Thyroid gland (tissue), 4 donors: ENCODE measurements at regions not wholly inside any gene's neighbourhood (a gene's known extent, or its start where the extent isn't known, plus 50 kb on each side); places are given as distances from the start of the nearest gene placed in this dataset.

Source experiments
- DNase-seq, 2 donors: peaks; one replicate each; pipeline ENCODE4 v3.0.0-alpha.2; 2019
- H3K27ac ChIP-seq, 3 donors: fragments of 200-600 bp; sonication (generic); 1 replicate in 2 of 3; 2 replicates in 1 of 3; pipeline ENCODE4 v1.5.1; 2016 to 2019; ENCODE audit warnings: mild to moderate bottlenecking in 1 of 3, moderate library complexity in 1 of 3
- H3K27me3 ChIP-seq: fragments of 200-600 bp; sonication (generic); one replicate; pipeline ENCODE4 v1.5.1; 2019
- H3K36me3 ChIP-seq, 2 donors: fragments of 200-600 bp; sonication (generic); one replicate each; pipeline ENCODE4 v1.5.1; 2016 to 2019
- H3K4me1 ChIP-seq, 2 donors: fragments of 200-600 bp; sonication (generic); one replicate each; pipeline ENCODE4 v1.5.1; 2017 to 2019
- H3K4me3 ChIP-seq, 3 donors: fragments of 200-600 bp; sonication (generic); replicated peaks in 1 of 3; 1 replicate in 2 of 3; 2 replicates in 1 of 3; pipeline ENCODE4 v1.5.1; 2016; ENCODE audit warnings: mild to moderate bottlenecking in 1 of 3
- H3K9me3 ChIP-seq: fragments of 200-600 bp; sonication (generic); one replicate; pipeline ENCODE4 v1.5.1; 2017
- POLR2A ChIP-seq, 2 donors: fragments of 450-650 bp; IDR thresholded peaks; one replicate each; pipeline ENCODE4 v1.6.1; 2017; ENCODE audit warnings: antibody characterized with exemption in 2 of 2, mild to moderate bottlenecking in 2 of 2, moderate library complexity in 1 of 2
- WGBS, 2 donors: methylation state at CpG; one replicate each; pipeline ENCODE4 v1.1.5; 2017; 5-methylcytosine and 5-hydroxymethylcytosine counted together
- intact Hi-C: fragments of 100-400 bp; cut with DNase I; formaldehyde crosslinking; loops from one replicate; pipeline ENCODE4 v1.15.1; 2023
- TF ChIP-seq, protein P1 (sequence below), 6 experiments: fragments of 200-600 bp in 3 of 6; fragments of 450-650 bp in 3 of 6; sonication (generic) in 3 of 6; IDR thresholded peaks; one replicate each; pipeline ENCODE4 v1.5.1; 2016 to 2019; ENCODE audit warnings: antibody characterized with exemption in 6 of 6, mild to moderate bottlenecking in 2 of 6, inconsistent platforms in 1 of 6, moderate library complexity in 1 of 6

DNA sequence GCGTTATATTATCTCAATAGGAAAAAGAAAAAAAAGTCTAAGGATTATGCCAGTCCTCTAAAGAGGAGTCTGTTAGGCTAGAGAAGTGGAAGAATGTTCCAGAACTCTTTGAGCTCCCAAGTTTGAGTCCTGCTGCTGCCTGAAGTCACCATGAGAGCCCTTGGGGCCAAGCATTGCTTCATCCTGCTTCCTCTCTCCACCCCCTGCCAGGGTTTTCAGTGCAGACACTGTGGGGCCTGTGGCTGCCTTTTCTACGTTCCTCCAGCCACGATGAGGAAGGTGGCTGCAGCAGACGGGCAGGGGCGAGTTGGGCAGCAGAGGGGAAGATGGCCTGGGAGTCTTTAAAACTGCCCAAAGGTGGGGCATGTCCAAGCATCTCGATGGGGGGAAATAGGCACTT lies 214.4 kb upstream of the KCNG1 start:
- WGBS, 2 donors = 46 to 51% methylated on average over 6 of the region's 6 CpGs
- no peak for DNase-seq
- H3K36me3 ChIP-seq = no peaks in the 10 kb centered on the region
- no peaks in the 10 kb centered on the region for H3K27me3 ChIP-seq
- intact Hi-C loops = no loop called here
- TF ChIP-seq, protein P1, sequence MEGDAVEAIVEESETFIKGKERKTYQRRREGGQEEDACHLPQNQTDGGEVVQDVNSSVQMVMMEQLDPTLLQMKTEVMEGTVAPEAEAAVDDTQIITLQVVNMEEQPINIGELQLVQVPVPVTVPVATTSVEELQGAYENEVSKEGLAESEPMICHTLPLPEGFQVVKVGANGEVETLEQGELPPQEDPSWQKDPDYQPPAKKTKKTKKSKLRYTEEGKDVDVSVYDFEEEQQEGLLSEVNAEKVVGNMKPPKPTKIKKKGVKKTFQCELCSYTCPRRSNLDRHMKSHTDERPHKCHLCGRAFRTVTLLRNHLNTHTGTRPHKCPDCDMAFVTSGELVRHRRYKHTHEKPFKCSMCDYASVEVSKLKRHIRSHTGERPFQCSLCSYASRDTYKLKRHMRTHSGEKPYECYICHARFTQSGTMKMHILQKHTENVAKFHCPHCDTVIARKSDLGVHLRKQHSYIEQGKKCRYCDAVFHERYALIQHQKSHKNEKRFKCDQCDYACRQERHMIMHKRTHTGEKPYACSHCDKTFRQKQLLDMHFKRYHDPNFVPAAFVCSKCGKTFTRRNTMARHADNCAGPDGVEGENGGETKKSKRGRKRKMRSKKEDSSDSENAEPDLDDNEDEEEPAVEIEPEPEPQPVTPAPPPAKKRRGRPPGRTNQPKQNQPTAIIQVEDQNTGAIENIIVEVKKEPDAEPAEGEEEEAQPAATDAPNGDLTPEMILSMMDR (IDR thresholded peaks at IDR 0.05) = no peak
- no peak for TF ChIP-seq POLR2A (IDR thresholded peaks at IDR 0.05)
- H3K27ac ChIP-seq = no peak overlapping the region
- no peaks in the 10 kb centered on the region for H3K9me3 ChIP-seq
- H3K4me1 ChIP-seq = no peaks in the 10 kb centered on the region
- H3K4me3 ChIP-seq = no peak overlapping the region

DNA sequence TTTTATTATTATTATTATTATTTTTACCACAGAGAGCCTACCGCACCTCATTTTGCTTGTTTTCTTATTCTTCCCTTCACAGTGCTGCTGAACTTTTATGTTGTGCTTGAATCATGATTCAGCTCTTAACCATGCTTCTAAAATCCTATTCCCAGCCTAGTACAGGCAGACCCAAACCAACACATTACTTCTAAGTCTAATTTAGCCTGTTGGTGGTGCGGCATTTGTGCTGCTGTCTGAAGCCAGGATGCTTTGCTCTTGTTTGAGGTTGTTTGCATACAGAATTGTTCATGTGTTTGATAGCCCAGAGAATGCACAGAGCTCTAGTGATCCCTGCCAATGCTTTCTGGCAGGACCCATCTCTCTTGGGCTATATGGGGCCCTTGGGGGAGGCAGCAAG lies 213.5 kb upstream of the KCNG1 start:
- intact Hi-C loops = no loop called here
- no peak for DNase-seq
- no peak overlapping the region for H3K4me3 ChIP-seq
- H3K27ac ChIP-seq = no peak overlapping the region
- no peaks in the 10 kb centered on the region for H3K36me3 ChIP-seq
- H3K9me3 ChIP-seq = no peaks in the 10 kb centered on the region
- H3K27me3 ChIP-seq = no peaks in the 10 kb centered on the region
- WGBS, 2 donors = 91 to 95% methylated on average over 2 of the region's 2 CpGs
- no peak for TF ChIP-seq POLR2A (IDR thresholded peaks at IDR 0.05)
- TF ChIP-seq, protein P1 (IDR thresholded peaks at IDR 0.05) = no peak
- H3K4me1 ChIP-seq = no peaks in the 10 kb centered on the region

- no peak overlapping the region for H3K4me3 ChIP-seq
These were observed 210.4 kb upstream of the KCNG1 start for GRCh38 chr20:51233345-51233744.

DNA sequence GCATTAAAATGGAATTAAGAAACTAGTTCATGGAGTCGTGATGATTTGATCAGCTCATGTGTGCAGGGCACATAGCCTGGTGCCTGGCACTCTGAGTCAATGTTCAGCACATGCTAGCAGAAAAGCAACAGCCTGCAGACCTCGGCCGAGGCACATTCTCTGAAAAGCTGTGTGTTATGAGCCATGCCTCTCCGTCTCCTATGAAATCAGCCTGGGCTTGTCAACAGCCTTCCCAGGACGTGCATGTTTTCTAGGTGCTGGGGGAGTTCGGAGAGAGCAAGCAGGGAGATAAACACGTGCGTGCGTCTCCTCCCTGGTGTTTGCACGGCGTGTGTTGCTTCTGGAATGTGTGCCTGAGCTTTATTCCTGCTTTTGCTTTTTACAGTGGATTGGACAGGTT lies 207.8 kb upstream of the KCNG1 start:
- Histone ChIP-seq H3K36me3 (no peaks in the 10 kb centered on the region), H3K9me3 (no peaks in the 10 kb centered on the region), H3K4me3 (no peak overlapping the region), H3K27me3 (no peaks in the 10 kb centered on the region), H3K27ac (no peak overlapping the region), H3K4me1 (no peaks in the 10 kb centered on the region)
- DNase-seq = no peak
- 47 to 56% methylated on average over 11 of the region's 11 CpGs for WGBS, 2 donors
- TF ChIP-seq, protein P1 (IDR thresholded peaks at IDR 0.05) = no peak
- no peak for TF ChIP-seq POLR2A (IDR thresholded peaks at IDR 0.05)
- intact Hi-C loops = no loop called here

More at GRCh38 chr20:51233345-51233744, 210.4 kb upstream of the KCNG1 start:
- 89% methylated on average over 6 of the region's 6 CpGs for whole genome bisulfite sequencing, 2 donors
- intact Hi-C loops = no loop called here
- Histone ChIP-seq H3K4me1 (no peaks in the 10 kb centered on the region), H3K27ac (no peak overlapping the region), H3K36me3 (no peaks in the 10 kb centered on the region), H3K9me3 (no peaks in the 10 kb centered on the region), H3K27me3 (no peaks in the 10 kb centered on the region)
- TF ChIP-seq POLR2A (IDR thresholded peaks at IDR 0.05) = no peak
- TF ChIP-seq, protein P1 (IDR thresholded peaks at IDR 0.05) = no peak
- DNase-seq = no peak

- no peaks in the 10 kb centered on the region for H3K9me3 ChIP-seq
- no peaks in the 10 kb centered on the region for H3K4me1 ChIP-seq
- DNase-seq = no peak
- TF ChIP-seq POLR2A (IDR thresholded peaks at IDR 0.05) = no peak
- TF ChIP-seq, protein P1 (IDR thresholded peaks at IDR 0.05) = no peak
- H3K27me3 ChIP-seq = no peaks in the 10 kb centered on the region
- H3K27ac ChIP-seq = no peak overlapping the region
- no peak overlapping the region for H3K4me3 ChIP-seq
- intact Hi-C loops = no loop called here
- H3K36me3 ChIP-seq = no peaks in the 10 kb centered on the region
These were observed 205.9 kb upstream of the KCNG1 start for GRCh38 chr20:51228763-51229162.
